Stimulated activated CD4-positive, alpha-beta T cell treated with anti-CD3 and anti-CD28 coated beads, Interleukin-2, amount 100 ng/mL, for 24 hours (primary cell): ENCODE measurements at regions not wholly inside any gene's neighbourhood (a gene's known extent, or its start where the extent isn't known, plus 50 kb on each side); places are given as distances from the start of the nearest gene placed in this dataset.

Experiments used
- DNase-seq, 2 donors: peaks; one replicate each; pipeline ENCODE4 v3.0.0-alpha.2; 2020

DNA sequence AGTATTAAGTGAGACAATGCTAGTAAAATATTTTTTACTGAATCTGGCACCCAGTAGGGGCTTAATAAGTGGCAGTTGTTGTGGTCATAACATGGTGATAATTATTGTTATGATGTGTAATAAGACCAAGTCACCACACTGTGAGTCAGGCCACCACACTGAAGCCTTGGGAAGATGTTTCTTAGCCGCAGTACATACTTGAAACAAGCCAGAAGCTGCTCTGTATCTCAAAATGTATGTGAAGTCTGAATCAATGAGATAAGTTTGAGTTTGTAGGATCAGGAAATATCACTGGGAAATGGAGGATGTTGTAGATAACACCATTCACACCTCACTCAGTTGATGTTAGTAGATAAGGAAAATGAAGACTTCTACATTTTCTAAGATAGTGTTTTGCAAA, 51.3 kb upstream of the PTPN3 start:
- no peak for DNase-seq

GRCh38 chr9:109551651-109552050, 53.5 kb upstream of the PTPN3 start:
- no peak for DNase-seq

- no peak for DNase-seq
These were observed 57.1 kb upstream of the PTPN3 start for GRCh38 chr9:109555215-109555614.

DNA sequence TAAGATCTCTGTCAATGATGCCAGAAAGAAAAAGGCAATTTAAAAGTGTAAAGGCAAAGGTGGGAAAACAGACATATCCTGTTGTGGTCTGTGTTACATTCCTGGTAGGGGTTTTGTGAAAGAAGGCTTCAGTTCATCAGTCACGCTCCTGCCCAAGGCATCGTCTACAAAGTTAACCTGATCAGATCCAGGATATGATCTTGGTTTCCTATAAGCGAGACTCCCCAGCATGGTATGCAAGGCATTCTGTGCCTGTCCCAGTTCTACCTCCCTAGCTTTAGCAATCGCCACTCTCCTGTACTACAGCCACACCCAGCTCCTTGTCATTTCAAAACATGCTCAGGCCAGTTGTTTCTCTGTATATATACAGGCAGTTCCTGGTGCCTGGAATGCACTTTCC, 58.0 kb upstream of the PTPN3 start:
- no peak for DNase-seq

DNA sequence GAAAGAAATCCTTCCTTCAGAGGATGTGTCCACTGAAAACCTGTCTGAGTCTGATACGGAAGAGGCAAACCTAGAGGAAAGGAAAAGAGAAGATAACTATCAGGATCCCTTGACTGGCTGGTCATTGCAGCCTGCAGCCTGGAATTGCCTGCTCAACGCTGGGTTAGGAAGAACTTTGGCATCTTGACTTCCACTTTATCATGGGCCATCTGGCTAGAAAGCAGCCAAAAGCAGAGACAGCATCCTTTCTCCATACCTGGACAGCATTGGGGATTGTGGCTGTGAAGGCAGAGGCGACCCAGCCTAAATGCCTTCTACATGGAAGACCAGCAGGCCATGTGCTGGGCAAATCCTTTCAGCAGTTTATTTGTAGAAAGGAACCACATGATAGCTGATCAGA, 58.7 kb upstream of the PTPN3 start:
- no peak for DNase-seq

DNA sequence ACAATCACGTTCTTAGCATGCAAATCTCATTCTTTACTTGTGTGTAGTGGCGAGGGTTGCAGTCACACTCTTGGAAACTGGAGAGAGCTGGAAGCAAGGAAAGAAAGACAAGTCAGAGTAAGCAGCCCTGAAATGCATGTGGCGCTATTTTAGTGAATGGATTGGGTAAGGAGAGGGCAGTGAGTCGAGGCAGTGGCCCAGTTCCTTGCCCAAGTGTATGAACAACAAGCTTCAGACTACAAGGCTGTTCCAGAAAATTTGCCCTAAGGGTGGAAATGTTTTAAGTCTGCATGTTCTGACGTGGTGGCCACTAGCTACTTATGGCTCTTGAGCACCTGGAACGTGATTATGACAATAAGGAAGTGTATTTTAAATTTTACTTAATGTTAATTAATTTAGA, 59.4 kb upstream of the PTPN3 start:
- DNase-seq, result no peak

DNA sequence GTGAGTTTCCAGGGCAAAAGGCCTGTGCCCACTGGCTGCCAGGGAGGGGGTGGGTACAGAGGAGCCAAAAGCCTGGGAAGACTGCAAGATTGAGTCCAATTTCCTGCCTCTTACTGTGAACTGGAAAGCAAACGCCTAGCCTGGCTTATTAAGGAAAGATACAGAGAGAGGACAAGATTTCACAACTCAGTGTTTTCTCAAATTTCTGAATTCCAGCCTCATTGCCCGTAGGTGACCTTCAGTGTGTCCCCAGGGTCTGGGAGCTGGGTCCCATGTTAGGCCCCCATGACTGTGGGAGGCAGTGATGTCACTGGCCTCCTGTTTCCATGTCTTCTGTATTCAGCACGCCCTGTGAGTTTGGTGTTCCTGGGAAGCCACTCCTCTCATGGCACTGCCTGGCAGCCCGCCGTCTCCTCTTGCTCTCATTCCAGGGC, 60.6 kb upstream of the PTPN3 start:
- no peak for DNase-seq

GRCh38 chr9:109560470-109561132, 62.5 kb upstream of the PTPN3 start:
- DNase-seq, result no peak

DNA sequence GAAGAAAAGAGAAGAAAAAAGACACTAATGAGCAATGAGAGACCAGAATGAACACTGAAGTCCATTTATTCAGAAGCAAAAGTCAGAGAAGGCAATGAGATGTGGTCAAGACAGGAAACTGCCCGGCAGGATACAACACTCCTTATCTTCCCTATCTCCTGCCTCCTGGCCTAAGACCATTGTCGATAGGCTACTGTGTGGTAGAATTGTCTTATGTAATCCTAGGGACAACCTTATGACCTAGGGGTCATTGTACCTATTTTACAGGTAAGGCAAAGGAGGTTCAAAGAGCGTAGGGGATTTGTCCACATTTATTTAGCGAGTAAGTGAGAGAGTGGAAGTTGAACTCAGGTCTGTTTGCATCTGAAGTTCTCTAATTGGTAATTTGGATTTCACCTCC, 63.0 kb upstream of the PTPN3 start:
- no peak for DNase-seq

DNA sequence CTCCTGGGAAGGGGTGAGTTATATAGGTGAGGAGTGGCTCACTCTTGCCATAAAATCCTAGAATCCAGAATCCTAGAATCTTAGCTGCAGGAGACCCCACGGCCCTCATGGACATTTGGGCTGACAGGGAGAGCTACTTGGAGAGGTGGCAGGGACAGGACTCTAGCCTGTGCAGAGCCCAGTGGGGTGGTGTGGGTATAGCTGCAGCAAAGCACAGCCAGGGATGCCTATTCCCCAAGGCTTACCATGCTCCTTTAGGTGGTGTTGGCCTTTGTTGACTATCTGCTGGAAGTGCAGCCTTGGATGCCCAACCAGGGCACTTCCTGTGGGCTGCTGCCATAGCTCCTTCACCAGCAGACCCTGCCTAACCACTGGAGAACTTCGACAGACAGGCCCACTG, 70.0 kb upstream of the PTPN3 start:
- no peak for DNase-seq

DNA sequence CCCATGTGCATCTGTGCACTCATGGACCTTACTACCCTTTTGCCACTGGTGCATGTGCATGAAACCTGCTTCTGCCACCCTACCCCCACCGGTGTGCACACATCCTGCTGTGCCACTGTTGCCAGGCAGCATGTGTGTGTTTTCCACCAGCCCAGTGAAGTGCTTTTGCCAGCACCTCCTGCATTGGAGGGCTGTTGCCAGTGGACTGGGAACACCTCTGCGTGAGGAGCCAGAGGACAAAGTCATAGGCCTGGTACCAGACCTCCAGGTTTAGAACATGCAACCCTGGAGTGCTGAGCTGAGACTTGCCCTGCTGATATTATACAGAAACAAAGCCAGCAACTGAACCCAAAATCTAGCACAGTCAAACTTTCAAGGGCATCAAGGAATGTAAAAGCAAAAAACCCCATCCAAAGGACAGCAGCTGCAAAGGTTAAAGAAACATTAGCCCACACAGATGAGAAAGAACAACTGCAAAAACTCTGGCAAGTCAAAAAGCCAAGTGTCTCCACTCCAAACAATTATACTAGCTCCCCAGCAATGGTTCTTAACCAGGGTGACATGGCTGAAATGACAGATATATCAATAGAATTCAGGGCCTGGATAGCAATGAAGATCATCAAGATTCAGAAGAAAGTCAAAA, 70.6 kb upstream of the PTPN3 start:
- no peak for DNase-seq

DNA sequence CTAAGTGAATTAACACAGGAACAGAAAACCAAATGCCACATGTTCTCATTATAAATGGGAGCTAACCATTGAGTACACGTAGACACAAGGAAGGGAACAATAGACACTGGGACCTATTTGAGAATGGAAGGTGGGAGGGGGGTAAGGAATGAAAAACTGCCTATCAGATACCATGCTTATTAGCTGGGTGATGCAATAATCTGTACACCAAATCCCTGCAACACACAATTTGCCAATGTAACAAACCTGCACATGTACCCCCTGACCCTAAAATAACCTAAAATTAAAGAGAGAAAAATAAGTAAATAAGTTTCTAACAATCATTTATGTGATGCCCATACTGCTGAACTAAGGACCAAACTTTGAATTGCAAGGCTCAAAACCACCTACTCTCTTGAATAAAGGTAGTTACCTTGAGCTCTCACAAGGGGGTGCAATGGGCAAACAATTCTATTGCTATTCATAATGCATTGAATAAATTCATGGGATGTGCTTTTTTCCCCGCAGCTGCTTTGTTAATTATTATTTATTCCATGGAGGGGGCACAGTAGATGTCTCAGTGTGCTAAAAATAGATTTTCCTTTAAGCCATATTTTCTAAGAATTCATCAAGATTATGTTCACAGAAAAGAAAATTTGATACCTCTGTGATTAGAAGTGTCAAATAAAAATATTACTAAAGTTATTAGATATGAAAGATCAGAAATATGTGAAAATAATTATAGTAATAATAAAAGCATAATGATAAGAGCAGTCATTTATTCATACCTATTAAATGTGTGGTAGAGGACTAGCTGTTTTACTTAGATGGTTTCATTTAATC, 76.2 kb upstream of the PTPN3 start:
- no peak for DNase-seq

DNA sequence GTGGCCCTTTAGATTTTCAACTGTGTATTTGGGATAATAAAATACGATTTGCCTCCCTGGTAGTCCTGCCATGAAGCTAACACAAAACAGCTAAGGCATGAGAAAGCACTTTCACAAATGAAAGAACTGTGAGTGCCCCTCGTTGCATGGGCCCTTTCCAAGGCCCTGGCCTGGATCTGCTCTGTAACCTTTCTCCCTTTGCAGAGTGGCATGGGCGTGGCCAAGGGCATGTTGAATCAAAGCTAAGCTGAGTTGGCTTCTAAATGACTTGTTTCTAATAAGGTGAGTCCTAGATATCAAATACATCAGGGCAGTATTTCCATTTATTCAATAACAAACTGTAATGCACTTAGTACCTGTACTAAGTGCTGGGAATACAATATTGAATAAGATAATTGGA, 78.7 kb upstream of the PTPN3 start:
- no peak for DNase-seq

DNA sequence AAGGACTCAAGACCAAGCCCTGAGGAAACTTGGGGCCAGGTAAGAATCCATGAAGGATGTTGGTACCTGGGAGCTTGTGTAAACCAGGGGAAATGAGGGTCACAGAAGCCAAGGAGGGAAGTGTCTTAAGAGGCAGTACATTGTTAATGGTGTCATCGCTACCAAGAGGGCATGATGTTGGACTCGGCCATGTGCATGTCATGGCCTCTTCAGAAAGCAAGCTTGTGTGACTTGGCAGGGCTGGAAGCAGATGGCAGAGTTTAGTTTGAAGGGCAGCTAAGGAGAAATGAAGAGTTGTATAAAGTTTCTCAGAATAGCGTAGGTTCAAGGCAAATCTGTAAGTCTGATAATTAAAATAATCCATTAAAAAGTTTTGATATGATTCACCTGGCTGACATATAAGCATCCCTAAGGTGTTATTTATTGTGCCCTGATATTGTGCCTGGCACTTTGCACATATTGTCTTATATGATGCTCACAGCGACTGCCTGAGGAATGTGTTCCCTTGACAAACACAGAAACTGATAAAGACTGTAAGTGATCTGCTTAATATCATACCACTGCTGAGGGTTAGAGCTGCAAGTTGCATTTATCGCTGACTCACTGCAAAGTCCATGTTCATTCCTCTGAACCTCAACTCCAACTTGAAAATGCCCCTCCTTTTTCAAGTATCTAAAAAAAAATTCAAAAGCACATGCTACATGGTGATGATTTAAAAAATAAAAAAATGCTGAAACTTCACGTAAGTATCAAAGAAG, 81.3 kb upstream of the PTPN3 start:
- no peak for DNase-seq

GRCh38 chr9:109582386-109582785, 84.3 kb upstream of the PTPN3 start:
- no peak for DNase-seq

DNA sequence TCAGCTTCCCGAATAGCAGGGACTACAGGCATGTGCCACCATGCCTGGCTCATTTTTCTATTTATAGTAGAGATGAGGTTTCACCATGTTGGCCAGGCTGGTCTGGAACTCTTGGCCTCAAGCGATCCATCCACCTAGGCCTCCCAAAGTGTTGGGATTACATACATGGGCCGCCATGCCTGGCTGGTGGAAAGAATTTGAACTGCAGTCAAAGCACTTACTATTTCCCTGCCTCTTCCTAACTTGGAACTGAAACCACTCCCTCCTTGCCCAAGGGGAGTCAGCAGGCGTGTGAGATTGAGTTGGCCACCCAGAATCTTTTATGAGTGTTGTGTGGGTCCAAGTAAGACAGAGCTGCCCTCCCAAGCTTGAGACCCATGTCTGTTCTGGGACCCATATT, 86.1 kb upstream of the PTPN3 start:
- DNase-seq, result no peak

DNA sequence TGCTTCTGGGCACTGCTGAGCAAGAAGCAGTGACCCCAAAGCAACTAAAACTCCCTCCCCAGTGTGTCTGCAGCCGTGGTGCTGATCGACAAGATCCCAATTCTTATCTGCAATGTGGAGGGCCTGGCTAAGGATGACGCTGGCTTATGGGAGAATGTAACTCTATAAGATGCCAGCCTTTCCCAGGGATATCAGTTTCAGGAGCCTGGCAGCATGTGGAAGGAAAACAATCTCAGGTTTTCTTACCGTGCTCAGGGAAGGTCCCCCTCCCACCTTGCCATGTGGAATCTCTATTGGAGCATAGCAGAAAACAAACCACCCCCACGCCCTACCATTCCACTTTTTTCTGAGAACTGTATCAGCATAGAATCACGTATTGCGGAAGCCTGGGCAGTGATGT, 87.7 kb upstream of the PTPN3 start:
- DNase-seq, result no peak

- no peak for DNase-seq
These were observed 88.9 kb upstream of the PTPN3 start for GRCh38 chr9:109586993-109587392.

- no peak for DNase-seq
These were observed 90.3 kb upstream of the PTPN3 start for GRCh38 chr9:109588415-109588814.

- no peak for DNase-seq
These were observed 92.9 kb upstream of the PTPN3 start for GRCh38 chr9:109590966-109591365.

DNA sequence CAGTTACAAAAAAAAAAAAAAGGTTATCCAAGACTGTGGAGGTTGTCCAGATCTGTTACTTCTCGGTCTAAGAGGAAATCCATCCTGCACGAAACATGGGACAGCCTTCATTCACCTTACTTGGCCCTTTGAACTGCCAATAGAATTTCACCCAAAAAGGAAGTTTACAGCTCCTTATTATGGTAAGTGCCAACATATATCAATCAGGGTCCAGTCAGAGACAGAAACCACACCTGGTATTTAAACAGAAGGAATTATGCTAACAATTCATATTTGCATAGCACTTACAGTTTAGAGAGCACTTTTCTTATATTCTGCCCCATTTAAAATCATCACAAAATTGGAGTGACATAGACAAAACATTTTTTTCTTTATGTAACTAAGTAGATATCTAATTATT, 93.6 kb upstream of the PTPN3 start:
- no peak for DNase-seq

DNA sequence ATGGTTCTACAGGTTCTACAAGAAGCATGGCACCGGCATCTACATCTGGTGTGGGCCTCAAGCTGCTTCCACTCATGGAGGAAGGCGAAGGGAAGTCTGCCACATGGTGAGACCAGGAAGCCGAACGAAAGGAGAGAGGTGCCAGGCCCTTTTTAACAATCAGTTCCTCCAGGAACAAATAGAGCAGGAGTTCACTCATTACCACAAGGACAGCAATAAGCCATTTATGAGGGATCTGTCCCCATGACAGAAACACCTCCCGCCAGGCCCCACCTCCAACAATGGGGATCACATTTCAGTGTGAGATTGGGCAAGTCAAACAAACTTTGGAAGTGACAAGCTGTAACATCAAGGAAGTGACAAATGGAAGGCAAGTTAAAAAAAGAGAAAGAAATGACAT, 95.5 kb upstream of the PTPN3 start:
- no peak for DNase-seq

DNA sequence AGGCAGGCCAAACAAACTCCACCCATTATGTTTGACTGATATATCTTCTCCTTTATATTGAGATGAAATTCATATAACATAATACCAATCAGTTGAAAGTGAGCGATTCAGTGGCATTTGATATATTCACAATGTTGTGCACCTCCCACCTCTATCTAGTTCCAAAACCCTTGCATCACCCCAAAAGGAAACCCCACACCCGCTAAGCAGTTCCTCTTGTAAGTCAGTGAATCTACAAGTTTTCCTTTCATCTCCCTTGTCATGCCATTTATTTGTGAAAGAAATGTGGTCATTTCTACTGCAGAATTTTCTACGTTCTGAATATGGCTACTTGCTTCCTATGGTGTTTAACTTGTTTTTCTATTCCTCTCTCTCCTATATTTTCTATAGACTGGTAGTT, 99.4 kb upstream of the PTPN3 start:
- no peak for DNase-seq

DNA sequence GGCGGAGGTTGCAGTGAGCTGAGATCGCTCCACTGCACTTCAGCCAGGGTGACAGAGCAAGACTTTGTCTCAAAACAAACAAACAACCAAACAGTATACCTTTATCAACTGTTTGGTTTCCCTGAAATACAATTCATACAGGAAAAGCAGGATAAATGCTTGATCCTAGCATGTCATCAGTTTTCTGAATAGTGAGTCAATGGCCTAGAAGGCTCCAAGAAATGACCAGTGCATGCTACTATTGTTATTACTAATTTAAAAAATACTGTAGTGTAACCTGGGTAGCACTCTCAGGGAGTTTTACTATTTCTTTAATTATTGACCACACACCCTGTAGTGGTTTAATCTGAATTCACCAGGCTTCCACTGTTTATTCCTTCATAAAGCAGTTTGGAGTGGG, 101.0 kb upstream of the PTPN3 start:
- DNase-seq, result no peak
